HUES64 (cell line): ENCODE measurements at regions not wholly inside any gene's neighbourhood (a gene's known extent, or its start where the extent isn't known, plus 50 kb on each side); places are given as distances from the start of the nearest gene placed in this dataset.

Experiments
- H3K27ac ChIP-seq: 2 replicates; pipeline ENCODE4 v1.7.0; 2013; ENCODE audit warnings: low read depth, low read length, inconsistent platforms
- H3K27me3 ChIP-seq: 2 replicates; pipeline ENCODE4 v1.6.1; 2013; ENCODE audit warnings: mild to moderate bottlenecking, low read length; ENCODE audit not compliant: insufficient read depth
- H3K36me3 ChIP-seq: 2 replicates; pipeline ENCODE4 v1.6.1; 2013; ENCODE audit warnings: mild to moderate bottlenecking, low read length; ENCODE audit not compliant: insufficient read depth
- H3K4me1 ChIP-seq: 2 replicates; pipeline ENCODE4 v1.6.1; 2013; ENCODE audit warnings: mild to moderate bottlenecking, low read length, moderate library complexity; ENCODE audit not compliant: insufficient read depth
- H3K4me3 ChIP-seq: 2 replicates; pipeline ENCODE4 v1.5.1; 2013; ENCODE audit warnings: mild to moderate bottlenecking, low read length, moderate library complexity
- H3K9ac ChIP-seq: 2 replicates; pipeline ENCODE4 v1.6.1; 2013; ENCODE audit warnings: mild to moderate bottlenecking, low read depth, low read length
- H3K9me3 ChIP-seq: 2 replicates; pipeline ENCODE4 v1.6.1; 2013; ENCODE audit warnings: low read depth, low read length; ENCODE audit not compliant: insufficient read depth
- WGBS: fragments of 150-250, 120-280 bp; methylation state at CpG from one replicate; pipeline ENCODE4 v1.1.7; 2013; ENCODE audit warnings: missing lambda C conversion rate; 5-methylcytosine and 5-hydroxymethylcytosine counted together

DNA sequence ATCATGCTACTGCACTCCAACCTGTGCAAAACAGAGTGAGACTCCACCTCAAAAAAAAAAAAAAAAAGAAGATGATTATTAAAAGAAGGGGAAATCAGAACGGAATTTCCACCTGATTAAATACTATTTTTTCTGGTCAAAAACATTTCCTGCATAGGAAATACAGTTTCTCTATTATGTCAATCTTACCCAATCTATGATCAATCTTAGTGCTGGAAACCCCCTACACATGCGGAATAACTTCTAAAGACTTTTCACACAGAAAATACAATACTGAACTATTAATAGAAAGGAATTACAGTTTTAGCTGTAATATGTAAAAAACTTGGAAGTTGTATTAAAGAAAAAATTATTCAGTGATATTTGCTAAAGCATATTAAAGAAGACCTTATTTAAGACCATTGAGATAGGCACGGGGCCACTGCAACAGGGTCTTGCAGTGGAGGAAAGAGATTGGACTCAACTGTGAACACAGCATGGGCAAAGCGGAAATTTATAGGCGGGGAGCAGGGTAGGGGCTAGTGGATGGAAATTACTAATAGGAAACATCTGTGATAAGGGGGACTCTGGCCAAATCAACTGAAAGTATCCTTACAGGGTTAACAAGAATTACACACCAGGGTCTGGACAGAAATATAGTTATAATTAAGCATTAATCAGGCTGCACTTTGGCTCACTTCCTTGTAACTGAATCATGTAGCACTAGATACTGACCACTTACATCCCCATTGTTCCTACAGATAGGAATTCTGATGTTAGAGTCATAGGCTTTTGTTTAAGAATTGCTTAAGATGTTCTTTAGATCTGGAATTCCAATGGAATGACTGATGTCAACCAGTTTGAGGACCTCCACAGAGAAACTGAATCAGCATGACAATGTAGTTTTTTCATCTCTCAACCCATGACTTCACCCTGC is 411.5 kb upstream of the DDI1 start:
- H3K4me1 ChIP-seq, result peaks cover 16% of the 10 kb centered on the region
- no peak overlapping the region for H3K4me3 ChIP-seq
- 93% methylated on average over 4 of the region's 5 CpGs for WGBS
- H3K27ac ChIP-seq, result peak overlapping the region; percentile 42
- no peaks in the 10 kb centered on the region for H3K9me3 ChIP-seq
- H3K9ac ChIP-seq, result no peak overlapping the region
- no peaks in the 10 kb centered on the region for H3K36me3 ChIP-seq
- H3K27me3 ChIP-seq, result no peaks in the 10 kb centered on the region

- Histone ChIP-seq H3K9me3 (no peaks in the 10 kb centered on the region), H3K27ac (peak overlapping the region; percentile 47; the same call in 1 of the 2 replicates), H3K9ac (no peak overlapping the region; the same call in 1 of the 2 replicates)
Observed at GRCh38 chr11:103625624-103625965, 410.8 kb upstream of the DDI1 start.

DNA sequence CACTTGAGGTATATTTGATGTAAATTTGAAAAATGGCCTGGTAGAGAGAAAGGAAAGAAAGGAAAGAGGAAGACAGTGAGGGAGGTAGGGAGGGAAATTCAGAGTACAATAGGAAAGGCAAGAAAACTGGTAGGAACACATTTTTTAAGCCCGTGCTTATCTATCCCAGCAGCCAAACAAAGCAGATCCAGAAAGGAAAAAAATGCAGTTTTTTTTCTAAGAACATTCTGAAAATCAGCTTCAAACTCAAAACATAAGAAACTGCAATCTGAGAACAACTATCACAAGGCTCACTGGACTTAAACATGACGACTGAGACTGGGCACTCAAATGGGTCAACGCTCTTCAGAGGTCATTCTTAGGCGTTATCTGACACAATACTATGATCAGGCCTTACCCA is 408.3 kb upstream of the DDI1 start:
- Histone ChIP-seq H3K4me3 (no peak overlapping the region), H3K27me3 (no peaks in the 10 kb centered on the region), H3K27ac (no peak overlapping the region), H3K9ac (no peak overlapping the region), H3K36me3 (no peaks in the 10 kb centered on the region), H3K4me1 (peaks cover 18% of the 10 kb centered on the region), H3K9me3 (no peaks in the 10 kb centered on the region)
- WGBS, result 93% methylated on average over 4 of the region's 4 CpGs

More at GRCh38 chr11:103625624-103625965, 410.8 kb upstream of the DDI1 start:
- no peaks in the 10 kb centered on the region for H3K27me3 ChIP-seq
- no peak overlapping the region for H3K4me3 ChIP-seq
- 57% methylated on average over 1 of the region's 1 CpG for WGBS
- H3K36me3 ChIP-seq, result no peaks in the 10 kb centered on the region
- H3K4me1 ChIP-seq, result peaks cover 16% of the 10 kb centered on the region

DNA sequence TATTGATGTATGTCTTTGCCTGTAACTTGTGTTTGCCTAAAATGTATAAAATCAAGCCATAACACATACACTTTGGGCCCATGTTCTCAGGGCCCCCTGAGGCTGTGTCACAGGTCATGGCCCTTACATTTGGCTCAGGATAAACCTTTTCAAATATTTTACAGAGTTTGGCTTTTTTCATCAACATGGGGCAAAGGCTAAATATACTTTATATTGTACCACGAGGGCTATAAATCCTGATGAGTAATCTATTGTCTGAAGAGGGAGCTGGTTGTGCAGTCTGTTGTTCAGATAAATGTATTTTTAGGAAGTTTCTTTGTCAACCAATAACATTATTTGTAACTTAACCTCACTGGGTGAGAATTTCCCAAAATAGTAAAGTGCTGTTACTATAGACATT is 404.6 kb upstream of the DDI1 start:
- Histone ChIP-seq H3K4me3 (no peak overlapping the region), H3K27me3 (no peaks in the 10 kb centered on the region), H3K36me3 (no peaks in the 10 kb centered on the region), H3K4me1 (peaks cover 14% of the 10 kb centered on the region), H3K27ac (no peak overlapping the region), H3K9me3 (peaks cover 2% of the 10 kb centered on the region; the same call in 1 of the 2 replicates), H3K9ac (no peak overlapping the region)
- WGBS, result 100% methylated on average over 1 of the region's 1 CpG

DNA sequence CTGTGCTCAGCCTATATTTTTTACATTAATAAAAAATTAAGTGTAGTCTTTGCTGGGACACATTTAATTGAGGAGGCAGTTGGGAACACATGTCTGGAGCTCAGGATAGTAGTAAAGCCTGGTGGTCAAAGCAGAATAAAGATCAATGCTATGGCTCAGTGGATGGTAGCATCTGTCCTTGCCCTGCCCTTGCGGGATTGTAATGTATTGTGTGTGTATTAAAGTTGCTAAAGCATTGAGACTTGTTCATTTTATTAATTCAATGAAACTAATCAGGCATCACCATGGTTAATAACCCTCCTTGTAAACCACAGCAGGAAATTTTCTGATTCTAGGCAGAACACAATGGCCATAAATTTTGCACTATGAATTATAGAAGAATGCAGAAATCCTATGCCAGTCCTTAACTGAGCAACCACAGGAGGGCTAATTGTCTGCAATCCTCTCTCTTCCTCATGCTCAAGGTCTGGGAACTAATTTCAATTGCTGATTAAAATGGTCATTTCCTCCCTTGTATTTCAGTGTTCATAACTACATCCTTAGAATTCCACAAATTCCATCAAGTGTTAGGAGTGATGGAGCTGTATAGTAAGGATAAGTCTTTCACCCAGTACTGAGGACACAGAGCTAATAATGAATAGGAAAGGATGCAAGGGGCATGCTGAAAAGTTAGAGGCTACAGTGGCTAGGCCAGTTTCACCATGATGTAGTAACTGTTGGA is 403.2 kb upstream of the DDI1 start:
- 100% methylated on average over 1 of the region's 1 CpG for WGBS
- no peak overlapping the region for H3K4me3 ChIP-seq
- no peaks in the 10 kb centered on the region for H3K36me3 ChIP-seq
- H3K4me1 ChIP-seq, result peaks cover 23% of the 10 kb centered on the region
- peak overlapping the region; percentile 67 for H3K27ac ChIP-seq
- no peak overlapping the region for H3K9ac ChIP-seq
- H3K9me3 ChIP-seq, result peaks cover 8% of the 10 kb centered on the region; the same call in 1 of the 2 replicates
- no peaks in the 10 kb centered on the region for H3K27me3 ChIP-seq

DNA sequence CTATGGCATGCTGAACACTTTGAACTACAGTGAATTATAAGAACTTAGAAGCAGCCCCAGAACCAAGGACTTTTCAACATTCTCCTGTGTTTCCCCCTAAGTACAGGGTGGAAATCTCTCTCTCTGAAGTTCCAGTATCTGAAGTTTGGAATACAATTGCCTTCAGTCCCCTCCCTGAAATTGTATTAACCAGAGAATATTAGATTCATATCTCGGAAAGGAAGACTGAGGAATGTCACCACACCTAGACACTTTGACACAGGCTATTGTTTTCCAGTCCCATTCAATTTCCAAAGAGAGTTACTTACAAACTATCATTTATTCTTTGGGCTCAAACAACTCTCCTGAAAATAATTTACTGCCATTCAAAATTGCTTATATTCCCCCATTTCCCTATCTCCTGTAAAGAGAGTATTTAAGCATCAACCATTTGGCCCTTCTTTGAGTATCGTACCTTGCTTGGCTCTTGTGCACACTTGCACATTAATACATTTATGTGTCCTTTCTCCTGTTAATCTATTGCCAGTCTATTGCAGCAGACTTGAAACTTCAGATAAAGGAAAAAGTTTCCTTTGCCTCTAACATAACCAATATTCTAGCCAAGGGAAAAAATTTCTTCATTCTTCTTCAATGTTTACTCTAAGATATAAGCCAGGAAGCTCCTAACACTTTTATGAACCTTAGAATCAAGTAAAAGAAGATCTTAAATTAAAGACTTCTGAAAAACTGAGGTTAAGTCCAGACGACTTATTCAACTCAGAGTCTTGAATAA is 402.4 kb upstream of the DDI1 start:
- Histone ChIP-seq H3K9ac (no peak overlapping the region), H3K4me3 (no peak overlapping the region), H3K9me3 (peaks cover 8% of the 10 kb centered on the region; the same call in 1 of the 2 replicates), H3K27me3 (no peaks in the 10 kb centered on the region), H3K27ac (peak overlapping the region; percentile 38), H3K36me3 (no peaks in the 10 kb centered on the region), H3K4me1 (peaks cover 23% of the 10 kb centered on the region)
- 89% methylated on average over 3 of the region's 3 CpGs for WGBS

- H3K36me3 ChIP-seq, result no peaks in the 10 kb centered on the region
- no peak overlapping the region for H3K9ac ChIP-seq
- no peaks in the 10 kb centered on the region for H3K27me3 ChIP-seq
- H3K4me3 ChIP-seq, result no peak overlapping the region
- H3K9me3 ChIP-seq, result peaks cover 8% of the 10 kb centered on the region; the same call in 1 of the 2 replicates
- peaks cover 23% of the 10 kb centered on the region for H3K4me1 ChIP-seq
- WGBS, result 63% methylated on average over 6 of the region's 6 CpGs
- no peak overlapping the region for H3K27ac ChIP-seq
Observed at GRCh38 chr11:103636232-103636631, 400.2 kb upstream of the DDI1 start.

GRCh38 chr11:103637295-103637694 is 399.1 kb upstream of the DDI1 start:
- Histone ChIP-seq H3K4me1 (peaks cover 23% of the 10 kb centered on the region), H3K9ac (no peak overlapping the region), H3K27me3 (no peaks in the 10 kb centered on the region), H3K27ac (no peak overlapping the region), H3K9me3 (peaks cover 8% of the 10 kb centered on the region; the same call in 1 of the 2 replicates), H3K4me3 (no peak overlapping the region), H3K36me3 (no peaks in the 10 kb centered on the region)
- 95% methylated on average over 2 of the region's 2 CpGs for WGBS

GRCh38 chr11:103637831-103638230 is 398.6 kb upstream of the DDI1 start:
- no peaks in the 10 kb centered on the region for H3K36me3 ChIP-seq
- H3K27me3 ChIP-seq, result no peaks in the 10 kb centered on the region
- no peak overlapping the region for H3K4me3 ChIP-seq
- peaks cover 8% of the 10 kb centered on the region; the same call in 1 of the 2 replicates for H3K9me3 ChIP-seq
- H3K4me1 ChIP-seq, result peaks cover 23% of the 10 kb centered on the region
- H3K27ac ChIP-seq, result no peak overlapping the region
- H3K9ac ChIP-seq, result no peak overlapping the region

DNA sequence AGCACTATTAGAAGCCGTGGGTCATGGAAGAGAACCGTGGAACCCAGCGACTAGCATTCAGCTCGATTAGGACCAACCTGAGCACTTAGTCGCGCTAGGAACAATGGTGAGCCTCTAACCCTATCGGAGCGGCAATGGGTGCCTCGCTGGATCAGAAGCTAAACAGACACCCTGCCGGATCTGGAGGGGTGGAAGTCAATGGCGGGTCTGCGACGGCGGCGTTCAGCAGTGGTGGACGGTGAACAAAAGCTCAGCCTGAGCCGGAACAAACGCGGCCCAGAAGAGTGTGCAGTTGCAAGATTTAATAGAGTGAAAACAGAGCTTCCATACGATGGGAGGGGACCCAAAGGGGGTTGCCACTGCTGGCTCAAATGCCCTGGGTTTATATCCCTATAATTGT is 391.8 kb upstream of the DDI1 start:
- no peaks in the 10 kb centered on the region for H3K4me1 ChIP-seq
- no peak overlapping the region for H3K27ac ChIP-seq
- H3K9ac ChIP-seq, result no peak overlapping the region
- 96% methylated on average over 20 of the region's 20 CpGs for WGBS
- no peaks in the 10 kb centered on the region for H3K9me3 ChIP-seq
- H3K36me3 ChIP-seq, result no peaks in the 10 kb centered on the region
- H3K4me3 ChIP-seq, result no peak overlapping the region
- no peaks in the 10 kb centered on the region for H3K27me3 ChIP-seq

GRCh38 chr11:103648054-103648453 is 388.4 kb upstream of the DDI1 start:
- Histone ChIP-seq H3K4me3 (no peak overlapping the region), H3K4me1 (no peaks in the 10 kb centered on the region), H3K36me3 (no peaks in the 10 kb centered on the region), H3K27me3 (no peaks in the 10 kb centered on the region), H3K9me3 (peaks cover 12% of the 10 kb centered on the region), H3K27ac (no peak overlapping the region), H3K9ac (no peak overlapping the region)
